Suppressor macrophage treated with lipopolysaccharide for 1 hour (primary cell): ENCODE measurements at regions not wholly inside any gene's neighbourhood (a gene's known extent, or its start where the extent isn't known, plus 50 kb on each side); places are given as distances from the start of the nearest gene placed in this dataset.

Source experiments
- DNase-seq, 3 donors: peaks; one replicate each; pipeline ENCODE4 v3.0.0-alpha.2; 2020 to 2022

DNA sequence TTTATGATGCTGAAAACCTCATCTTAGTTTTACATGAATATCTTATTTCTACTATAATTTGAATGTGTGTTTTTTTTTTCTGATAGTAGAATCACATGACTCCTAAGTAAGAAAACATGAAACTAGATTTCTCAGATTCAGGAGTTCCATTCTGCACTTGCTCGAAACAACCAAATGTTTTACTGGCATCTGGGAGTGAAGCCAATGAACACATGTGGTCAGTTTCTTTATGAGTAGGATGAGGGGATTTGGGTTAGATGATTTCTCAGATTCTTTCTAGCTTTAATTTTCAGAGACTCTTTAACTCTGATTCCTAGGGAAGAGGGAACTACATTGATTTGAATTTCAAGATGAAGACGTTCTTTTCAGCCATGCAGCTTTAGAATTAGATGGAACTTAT is 225.0 kb upstream of the NT5C1B start:
- DNase-seq: no peak

DNA sequence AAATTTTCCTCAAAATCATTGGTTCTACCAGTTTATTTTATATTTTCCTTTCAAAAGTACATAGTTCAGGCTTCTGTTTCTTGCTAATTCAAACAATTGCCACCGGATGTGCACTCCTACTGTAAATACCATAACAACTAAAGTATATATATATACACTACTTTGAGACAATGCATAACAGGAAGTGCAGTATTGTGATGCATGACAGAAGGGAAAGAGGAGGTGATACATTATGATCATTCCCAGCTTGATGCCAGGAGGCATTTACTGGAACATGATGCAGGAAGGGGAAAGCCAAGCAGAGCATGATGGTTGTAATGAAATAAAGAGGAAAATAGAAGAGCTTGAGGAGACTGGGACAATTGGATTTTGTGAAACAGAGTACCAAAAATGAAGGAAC is 215.2 kb upstream of the NT5C1B start:
- DNase-seq: no peak

DNA sequence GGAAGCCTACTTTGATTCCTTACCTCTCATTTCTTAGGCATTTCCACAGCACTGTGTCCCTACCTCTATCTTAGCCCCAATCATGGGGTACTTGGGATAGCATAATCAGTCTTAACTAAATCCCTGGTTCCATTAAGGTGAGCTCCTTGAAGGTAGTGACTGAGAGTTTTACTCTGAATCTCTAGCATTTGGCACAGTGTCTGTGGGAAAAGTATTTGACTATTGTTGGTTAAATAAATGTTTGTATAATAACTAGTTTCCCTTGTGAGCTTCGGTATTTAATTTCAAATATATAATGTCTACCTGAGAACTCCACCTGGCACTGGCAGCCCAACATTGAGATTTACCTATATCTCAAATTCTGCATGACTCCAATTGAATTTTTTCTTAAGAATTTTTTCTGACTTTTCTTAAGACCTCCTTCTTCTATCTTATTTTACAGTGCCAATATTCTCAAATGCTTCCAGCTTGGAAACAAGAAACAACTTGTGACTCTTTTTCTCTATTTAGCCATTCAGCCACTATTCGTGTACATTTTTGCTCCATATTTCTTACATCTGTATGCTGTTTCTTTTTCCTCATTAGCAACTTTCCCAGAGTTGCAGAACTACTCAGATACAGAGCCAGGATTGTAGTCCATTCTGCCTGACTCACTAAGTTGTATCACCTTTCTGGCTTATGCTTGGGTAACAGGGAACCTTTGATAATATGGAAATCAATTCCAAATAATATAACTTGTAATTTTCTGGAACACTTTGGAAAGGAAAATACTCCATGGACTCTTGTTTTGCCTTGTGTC is 214.0 kb upstream of the NT5C1B start:
- no peak for DNase-seq

DNA sequence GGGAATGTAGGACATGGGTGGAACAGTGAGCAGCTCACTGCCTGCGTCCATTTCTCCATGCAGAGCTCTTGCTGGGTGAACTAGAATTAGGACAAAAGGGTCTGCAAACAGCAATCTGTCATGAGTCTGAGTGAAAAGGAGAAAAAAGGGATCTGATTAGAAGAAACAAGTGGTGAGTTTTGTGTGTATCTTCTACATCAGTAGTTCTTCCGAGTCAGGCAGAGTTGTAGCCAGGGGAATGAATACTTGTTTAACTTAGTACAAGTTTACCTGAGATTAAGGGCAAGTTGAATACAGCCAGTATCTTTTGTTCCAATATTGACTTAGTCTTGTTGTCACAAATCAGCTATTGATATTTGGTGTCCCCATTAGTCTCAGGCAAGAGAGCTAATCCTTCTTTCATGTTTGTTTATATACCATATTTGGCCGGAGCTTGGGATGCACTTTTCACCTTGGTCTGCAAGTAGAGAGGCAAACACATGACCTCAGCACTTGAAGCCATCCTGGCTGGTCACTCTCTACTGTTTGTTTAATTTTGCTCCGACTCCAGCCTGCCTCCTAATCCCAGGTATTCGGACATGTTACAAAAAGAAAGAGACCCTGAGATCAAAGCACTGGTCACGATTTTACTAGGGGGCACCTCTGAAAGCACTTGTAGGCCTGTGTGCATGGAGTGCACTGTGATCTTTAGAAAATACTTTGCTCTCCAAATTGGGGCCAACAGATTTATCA is 211.0 kb upstream of the NT5C1B start:
- no peak for DNase-seq

DNA sequence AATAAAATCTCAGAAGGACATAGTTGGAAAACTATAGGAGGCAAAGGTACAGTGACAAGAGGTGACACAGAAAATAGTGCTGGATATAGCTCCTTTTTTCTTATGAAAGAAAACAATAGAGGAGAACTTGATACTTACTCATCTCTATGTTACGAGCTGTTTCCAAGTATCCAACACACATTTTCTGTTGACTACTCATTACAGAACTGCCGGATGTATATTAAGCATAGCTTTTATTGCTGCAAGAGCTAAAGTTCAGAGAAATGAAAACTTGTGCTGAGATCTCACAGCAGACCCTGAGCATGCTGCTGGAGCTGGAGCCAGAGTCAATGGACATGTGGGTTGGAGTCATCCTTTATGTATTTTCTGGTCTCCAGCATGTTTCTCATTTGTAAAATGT is 210.0 kb upstream of the NT5C1B start:
- no peak for DNase-seq

DNA sequence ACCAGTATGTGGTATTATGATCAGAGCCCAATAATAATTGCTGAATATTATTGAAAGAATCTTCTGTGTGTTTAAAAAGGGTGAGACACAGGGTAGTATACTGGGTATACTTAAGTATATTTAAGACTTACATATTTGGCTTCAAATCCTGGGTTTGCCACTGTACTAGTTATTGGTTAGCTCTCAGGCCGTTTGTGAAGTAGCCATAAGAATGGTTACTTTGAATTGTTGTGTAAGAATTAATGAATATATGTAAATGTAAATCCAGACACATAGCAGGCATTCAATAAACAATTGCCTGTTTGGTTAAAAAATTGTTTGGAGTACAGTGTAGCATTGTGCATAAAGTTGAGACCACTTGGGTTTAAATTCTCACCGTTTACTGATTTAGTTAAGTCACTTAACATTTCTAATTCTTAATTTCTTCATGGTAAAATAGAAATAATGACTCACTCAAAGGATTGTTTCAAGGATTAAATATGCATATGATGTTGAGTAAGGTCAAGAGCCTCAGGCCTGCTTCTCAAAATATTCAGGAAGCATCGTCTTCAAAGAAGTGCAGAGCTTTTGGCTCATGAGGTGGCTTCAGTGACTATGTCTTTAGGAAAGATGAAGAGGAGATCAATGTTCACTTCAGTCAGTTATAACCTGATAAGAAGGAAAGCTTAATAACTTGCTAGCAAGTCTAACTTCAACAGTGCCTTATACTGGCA is 207.9 kb upstream of the NT5C1B start:
- no peak for DNase-seq

DNA sequence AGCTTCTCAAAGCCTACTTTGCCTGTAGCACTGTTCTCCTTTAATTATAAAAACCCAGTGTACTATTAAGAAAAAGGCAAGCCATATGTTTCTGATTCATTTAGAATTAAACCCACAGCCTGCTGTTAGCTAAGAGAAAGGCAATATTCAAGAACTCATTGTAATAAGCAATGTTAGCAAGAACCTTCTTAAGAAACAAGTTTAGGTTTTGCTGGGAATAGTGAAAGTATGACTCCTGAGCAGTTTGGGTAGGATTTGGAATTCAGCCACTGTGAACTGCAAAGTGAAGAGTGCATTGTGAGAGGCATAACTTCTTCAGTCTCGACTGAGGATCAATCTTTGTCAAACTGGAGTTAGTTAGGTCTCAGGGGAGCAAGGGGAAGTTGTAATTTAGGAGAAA is 206.5 kb upstream of the NT5C1B start:
- no peak for DNase-seq

DNA sequence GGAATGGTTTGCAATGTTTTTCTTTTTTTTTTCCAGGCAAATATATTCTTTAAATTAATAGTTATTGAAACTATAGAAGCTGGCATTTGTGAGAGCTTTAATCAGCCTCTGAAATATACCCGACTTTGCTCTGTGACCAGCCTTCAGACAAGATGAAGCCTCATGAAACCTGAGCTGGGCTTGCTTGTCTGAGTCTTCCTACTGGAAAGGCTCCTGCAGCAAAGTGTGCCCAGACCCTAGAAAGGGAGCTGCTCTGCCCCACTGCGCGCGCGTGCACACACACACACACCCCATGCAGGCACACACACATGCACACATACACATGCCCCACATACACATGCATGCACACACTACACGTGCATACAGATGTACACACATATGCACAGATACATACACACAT is 203.3 kb upstream of the NT5C1B start:
- DNase-seq: no peak

DNA sequence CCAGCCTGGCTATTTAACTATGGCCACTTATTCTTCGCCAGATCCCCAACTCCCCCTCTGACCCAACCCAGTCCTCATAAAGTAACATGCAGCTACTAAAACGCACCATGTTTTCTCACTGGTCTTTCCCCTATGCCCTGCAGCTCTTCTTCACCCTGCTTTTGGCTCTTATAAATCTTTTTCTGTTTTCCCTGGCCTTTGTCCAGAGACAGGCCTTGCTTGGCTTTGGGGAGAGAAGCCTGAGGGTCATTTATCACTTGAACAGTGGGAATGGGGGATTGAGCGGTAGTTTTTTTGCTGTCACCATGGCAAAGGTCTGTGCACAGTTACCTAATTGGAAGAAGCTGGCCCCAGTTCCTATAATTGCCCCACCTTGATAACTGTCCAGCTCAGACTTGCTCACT is 202.9 kb upstream of the NT5C1B start:
- DNase-seq: no peak

DNA sequence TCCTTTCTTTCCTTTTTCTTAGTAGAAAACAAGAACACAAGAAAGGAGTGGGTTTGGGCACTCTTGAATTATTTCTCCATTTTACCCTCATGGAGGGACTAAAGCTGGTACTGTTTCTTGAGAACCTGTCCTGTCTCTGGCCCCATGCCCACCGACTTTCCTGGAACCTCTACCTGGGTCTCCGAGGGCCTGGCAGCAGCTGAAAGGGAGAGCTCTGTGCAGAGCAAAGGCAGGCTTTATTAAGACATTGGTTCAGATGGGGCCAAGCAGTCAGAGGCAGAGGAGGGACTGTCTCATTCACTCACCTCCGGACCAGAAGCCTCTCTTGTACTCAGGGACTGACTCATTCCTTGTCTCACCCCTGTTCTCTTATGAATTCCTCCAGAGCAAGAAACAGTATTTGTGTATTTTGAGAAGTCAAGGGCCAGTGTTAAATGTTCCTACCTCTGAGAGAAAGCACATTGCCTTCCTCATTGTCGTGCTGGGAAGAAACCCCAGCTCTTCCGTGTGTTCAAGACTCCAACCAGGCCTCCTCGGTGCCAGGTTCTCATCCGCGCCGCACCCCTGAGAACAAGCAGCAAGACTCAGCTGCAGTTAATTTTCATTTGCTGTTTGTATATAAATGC is 201.9 kb upstream of the NT5C1B start:
- DNase-seq: no peak

DNA sequence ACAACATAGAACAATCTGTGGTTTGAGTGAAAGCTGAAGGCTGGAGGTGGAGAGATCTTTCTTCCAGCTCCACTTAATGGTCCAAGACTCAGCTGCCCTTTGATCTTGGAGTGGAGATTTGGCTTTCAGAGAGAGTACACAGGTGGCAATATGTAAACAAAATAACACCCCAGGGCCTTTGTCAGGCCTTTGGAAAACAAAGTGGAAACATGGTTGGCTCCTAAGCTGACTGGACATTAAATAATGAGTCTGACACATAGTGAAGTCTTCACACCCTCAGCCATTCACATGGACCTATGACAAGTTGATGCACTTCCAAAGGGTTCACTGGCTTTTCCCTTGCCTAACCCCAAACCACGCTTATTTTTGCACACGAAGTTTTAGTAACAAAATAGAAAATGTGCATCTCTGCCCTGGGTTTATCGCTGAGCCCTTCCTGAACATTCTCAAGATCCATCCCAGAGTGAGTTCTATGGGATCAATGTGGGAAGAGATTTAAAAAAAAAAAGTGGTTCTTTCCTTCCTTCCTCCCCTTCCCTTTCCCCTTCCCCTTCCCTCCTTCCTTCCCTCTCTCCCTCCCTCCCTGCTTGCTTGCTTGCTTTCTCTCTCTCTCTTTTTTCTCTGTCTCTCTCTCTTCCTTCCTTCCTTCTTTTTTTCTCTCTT is 201.3 kb upstream of the NT5C1B start:
- DNase-seq: no peak

DNA sequence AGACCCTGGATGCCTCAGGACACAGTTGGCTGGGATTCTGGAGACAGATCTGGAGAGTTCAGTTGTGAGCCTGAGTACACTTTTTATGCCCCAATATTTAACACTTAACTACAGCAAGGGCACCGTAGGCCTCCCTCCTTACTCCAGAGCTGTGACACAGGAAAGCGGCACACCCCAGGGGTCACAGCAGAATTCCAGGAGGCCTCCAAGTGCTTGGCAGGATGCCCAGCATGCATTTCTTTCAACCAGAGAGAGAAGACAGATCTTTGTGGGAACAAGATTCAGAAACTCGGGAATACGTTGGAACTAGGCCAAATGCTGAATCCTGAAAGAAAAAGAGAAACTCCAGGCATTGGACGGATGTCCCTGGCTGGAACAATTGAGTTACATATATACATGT is 199.2 kb upstream of the NT5C1B start:
- no peak for DNase-seq

DNA sequence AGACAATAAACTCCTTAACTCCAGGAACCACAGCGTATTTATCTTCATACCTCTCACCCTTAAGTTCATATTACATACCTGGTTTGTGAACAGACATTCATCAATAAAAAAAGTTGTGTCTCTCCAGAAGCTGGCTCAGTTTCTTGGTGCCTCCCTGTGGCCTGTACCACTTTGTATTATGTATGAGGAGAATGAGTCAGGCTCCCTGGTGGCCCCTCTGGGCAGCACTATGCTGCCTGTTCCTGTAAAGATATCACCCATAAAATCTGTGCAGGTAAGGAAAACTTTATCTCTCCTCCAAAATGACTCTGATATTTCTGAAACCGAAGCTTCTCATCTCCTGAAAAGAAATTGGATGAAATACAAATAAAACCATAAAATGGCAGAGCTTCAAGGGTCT is 198.4 kb upstream of the NT5C1B start:
- DNase-seq: no peak

DNA sequence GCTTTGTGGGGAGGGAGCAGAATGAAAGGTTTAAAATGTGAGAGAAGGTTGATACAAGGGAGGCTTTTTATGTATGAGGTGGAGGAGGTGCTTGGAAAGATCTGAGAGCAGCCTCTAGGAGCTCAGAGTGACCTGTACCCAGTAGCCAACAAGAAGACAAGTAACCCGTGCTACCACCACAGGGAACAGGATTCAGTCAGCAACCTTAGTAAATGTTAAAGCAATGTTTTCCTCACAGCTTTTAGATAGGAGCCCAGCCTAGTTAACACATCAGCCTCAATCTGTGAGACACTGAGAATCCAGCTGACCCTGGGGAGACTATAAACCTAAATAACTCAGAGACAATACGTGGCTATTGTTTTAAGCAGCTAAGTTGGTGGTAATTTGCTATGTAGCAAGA is 194.9 kb upstream of the NT5C1B start:
- DNase-seq: no peak

DNA sequence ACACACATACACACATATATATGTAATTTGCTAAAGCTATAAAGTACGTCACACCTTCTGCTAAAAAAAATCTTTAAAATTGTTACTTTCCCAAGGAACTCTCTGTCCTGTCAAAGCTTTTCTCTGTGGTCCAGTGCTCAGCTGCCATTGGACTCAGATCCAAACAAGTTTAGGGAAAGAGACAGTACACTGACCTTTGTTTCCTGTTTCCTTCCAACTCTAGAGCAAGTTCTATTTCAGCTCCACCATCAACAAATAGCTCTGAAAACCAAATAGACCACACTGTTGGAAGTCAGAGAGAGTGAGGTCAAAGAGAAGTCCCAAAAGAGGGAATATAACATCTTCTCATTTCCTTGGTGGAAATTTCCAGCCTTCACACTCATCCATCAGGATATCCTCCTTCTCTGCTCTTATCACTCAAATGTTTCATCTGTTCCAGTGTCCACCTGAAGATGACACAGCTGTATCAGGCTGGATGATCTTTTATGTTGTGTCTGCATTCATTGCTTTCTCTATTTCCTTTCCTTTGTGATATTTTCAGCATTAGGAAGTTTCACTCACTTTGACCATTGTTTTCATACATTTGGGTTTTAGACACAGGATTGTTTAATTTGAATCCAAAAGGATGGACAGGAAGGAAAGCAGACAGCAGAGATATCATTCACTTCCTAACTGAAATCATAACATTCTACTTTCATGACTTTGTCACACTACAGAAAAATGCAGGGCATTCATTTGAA is 192.3 kb upstream of the NT5C1B start:
- no peak for DNase-seq

DNA sequence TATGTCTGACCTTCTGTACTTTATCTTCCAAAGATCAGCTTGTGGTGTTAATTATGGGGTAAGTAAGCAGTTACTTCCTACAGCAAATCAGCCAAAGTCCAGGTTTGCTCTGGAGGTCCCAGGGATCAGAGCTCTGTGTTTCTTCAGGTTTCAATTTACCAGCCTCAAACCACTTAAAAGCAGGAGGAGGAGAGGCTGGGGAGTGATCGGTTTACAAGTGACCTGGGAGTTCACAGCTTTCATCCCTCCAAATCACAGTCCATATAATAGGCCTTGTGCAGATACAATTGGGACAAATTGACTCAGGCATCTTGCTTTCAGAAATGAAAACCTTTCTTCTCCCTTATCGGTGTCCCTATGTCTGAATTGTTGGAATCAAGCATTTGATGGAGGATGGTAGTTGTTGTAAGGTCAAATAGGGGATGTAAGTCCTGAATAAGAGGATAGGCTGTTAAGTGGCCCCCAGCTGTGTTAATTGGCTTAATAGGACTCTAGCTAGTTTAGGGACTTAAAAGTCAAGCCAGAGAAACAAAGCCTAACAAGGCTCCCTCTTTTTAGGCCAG is 188.0 kb upstream of the NT5C1B start:
- DNase-seq: no peak

DNA sequence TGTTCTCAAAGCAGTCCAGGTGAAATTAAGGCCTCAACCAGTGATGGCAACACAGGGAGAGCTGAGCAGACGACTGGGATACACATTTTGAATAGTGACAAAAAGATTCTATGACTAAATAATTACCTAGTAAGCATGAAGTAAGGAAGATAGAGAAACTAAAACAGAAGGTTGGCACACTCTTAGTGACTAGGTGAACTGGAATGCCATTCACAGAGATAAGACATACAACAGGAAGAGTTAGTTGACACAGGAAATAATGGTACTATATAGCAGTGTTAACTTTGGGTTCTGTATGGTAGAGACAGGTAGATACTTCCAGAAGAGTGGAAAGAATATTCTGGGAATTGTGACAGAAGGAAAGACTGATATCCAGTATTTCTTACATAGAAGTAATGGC is 181.8 kb upstream of the NT5C1B start:
- no peak for DNase-seq

DNA sequence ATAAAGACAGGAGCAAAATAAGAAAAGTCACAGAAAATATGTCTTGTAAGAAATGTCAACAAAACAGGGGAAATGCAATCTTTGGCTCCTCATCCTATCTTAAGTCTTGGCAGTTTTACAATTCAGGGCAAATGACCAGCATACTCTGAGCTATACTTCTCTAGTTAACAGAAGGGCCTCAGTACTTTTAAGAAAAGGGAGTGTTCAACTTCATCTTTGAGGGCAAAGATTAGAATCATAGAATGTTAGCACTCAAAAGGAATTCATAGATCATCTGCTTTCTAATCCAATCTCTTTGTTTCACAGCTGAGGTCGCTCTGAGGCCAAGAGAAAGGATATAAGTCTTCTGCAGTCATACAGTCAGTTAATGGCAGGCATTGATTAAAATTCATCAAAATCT is 174.0 kb upstream of the NT5C1B start:
- DNase-seq: no peak

DNA sequence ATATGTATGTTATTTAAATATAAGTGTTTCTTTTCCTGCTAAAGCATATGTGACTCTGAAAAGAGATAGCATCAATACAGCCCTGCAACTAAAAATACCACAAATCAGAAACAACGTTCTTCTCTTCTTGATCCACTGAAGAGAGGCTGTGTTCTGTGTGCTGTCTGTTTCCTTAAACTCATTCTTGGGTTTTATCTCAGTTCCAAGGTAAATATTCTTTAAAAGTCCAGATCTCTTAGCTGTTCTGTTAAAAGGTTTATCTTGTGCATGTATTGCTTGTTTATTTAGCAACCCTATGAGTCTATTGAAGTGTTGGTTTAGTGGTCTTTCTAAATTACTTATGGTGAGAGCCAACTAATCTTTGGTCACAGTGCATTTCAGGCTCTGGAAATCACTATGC is 173.3 kb upstream of the NT5C1B start:
- DNase-seq: no peak

DNA sequence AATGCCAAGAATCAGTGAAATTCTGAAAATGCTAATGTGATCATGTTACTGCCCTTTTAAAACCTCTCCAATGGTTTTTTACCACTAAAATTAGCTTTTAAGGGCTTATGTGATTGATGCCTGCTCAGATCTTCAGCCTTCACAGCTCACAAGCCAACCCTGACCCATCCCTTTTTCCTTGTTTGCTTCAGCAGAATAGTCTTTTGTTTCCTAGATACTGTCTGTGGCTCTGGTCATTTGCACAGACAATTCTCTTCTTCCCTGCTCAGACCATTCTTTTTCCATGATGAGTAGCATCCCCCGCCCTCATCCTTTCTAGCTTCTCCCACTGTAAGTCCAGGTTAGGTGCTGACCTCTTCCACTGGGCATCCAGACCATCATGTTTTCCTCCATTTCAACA is 164.9 kb upstream of the NT5C1B start:
- no peak for DNase-seq

DNA sequence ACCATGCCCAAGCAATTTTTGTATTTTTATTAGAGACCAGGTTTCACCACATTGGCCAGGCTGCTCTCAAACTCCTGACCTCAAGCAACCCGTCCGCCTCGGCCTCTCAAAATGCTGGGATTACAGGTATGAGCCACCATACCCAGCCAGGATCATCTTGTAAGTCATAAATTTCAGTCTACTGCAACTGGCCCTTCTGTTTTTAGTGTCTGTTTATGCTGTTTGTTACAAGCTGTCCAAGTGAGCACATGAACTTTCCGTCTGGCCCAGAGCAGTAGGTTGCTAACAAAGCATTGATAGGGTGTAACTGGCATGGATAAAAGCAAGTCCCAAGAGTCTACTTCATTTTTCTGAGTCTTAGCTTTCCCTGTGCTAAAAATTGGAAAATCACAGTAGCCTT is 164.4 kb upstream of the NT5C1B start:
- DNase-seq: no peak
